Right lobe of liver (tissue), 4 donors: ENCODE measurements at regions not wholly inside any gene's neighbourhood (a gene's known extent, or its start where the extent isn't known, plus 50 kb on each side); places are given as distances from the start of the nearest gene placed in this dataset.

ENCODE experiments used
- POLR2A ChIP-seq: fragments of 450-650 bp; IDR thresholded peaks from one replicate; pipeline ENCODE4 v1.6.1; 2017; ENCODE audit warnings: antibody characterized with exemption, mild to moderate bottlenecking
- TF ChIP-seq, protein P1 (sequence below), 4 donors: fragments of 200-600 bp in 3 of 4; fragments of 450-650 bp in 1 of 4; IDR thresholded peaks; one replicate each; pipeline versions ENCODE4 v1.5.1 to v1.8.0; 2016 to 2022; ENCODE audit warnings: antibody characterized with exemption in 4 of 4, mild to moderate bottlenecking in 2 of 4
- donor health status: DM: no; HTN: no; CAD: no.
- donor health status: DM: no; HTN: no; CAD: no.
- donor health status: DM: no; HTN: yes; CAD: no.

DNA sequence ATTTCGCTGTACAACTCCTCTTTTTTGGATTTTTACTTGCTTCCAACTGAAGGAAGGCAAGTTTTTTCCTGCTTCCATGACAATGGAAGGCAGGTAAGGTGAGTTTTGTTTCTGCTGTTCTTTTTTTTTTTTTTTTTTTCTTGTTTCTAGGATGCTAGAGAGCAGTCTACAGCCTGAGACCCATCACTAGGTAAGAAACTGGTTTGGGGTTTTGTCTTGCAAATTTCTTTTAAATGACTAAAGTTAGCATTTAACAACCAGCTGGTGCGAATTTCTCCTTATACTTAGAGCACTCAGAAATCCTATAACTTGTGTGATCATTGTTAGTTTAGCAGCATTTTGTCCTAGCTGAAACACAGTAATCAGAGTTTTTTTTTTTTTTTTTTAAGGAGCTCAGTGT is 378.4 kb upstream of the CNKSR2 start:
- TF ChIP-seq, protein P1, sequence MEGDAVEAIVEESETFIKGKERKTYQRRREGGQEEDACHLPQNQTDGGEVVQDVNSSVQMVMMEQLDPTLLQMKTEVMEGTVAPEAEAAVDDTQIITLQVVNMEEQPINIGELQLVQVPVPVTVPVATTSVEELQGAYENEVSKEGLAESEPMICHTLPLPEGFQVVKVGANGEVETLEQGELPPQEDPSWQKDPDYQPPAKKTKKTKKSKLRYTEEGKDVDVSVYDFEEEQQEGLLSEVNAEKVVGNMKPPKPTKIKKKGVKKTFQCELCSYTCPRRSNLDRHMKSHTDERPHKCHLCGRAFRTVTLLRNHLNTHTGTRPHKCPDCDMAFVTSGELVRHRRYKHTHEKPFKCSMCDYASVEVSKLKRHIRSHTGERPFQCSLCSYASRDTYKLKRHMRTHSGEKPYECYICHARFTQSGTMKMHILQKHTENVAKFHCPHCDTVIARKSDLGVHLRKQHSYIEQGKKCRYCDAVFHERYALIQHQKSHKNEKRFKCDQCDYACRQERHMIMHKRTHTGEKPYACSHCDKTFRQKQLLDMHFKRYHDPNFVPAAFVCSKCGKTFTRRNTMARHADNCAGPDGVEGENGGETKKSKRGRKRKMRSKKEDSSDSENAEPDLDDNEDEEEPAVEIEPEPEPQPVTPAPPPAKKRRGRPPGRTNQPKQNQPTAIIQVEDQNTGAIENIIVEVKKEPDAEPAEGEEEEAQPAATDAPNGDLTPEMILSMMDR (IDR thresholded peaks at IDR 0.05), result no peak
- no peak for TF ChIP-seq POLR2A
